ENCODE measurements at regions not wholly inside any gene's neighbourhood (a gene's known extent, or its start where the extent isn't known, plus 50 kb on each side); places are given as distances from the start of the nearest gene placed in this dataset.

GRCh38 chr14:86541972-86542371 is 1012.0 kb downstream of the FLRT2 start:
- DNase-seq = peak; percentile 48

GRCh38 chr14:86540636-86541247 is 1010.8 kb downstream of the FLRT2 start:
- no peak for DNase-seq

DNA sequence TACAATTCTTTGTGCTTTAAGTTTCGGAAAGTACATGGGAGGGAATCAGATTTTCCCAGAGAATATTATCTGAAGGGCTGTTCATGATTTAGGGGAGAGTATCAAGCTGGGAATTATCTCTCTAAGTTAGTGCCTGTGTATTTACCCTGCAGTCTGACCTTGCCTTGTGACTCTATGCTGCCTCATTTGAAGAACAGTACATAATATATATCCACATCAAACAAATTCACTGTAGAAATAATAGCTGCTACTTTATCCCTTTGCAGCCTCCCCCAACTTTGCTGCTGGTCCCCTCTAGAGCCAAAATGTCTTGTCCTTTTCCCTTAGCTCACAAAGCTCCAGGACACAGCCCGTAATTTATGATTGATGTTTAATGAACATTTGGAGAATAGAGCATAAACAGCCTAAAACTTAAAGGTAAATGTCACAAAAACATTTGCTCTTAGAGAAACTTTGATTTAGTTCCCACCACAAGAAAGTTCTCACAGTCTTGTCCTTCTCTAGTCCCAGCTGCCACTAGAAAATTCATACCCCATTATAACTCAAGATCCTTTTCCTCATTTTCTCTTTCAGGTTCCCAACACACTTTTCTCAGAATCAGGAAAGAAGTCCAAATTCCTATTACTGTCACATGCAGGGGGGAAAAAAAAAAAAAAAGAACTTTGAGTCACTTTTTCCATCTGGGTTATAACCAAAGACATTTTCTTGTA is 1009.6 kb downstream of the FLRT2 start:
- no peak for DNase-seq

- DNase-seq = no peak
Observed at GRCh38 chr14:86533834-86534233, 1003.9 kb downstream of the FLRT2 start.

DNA sequence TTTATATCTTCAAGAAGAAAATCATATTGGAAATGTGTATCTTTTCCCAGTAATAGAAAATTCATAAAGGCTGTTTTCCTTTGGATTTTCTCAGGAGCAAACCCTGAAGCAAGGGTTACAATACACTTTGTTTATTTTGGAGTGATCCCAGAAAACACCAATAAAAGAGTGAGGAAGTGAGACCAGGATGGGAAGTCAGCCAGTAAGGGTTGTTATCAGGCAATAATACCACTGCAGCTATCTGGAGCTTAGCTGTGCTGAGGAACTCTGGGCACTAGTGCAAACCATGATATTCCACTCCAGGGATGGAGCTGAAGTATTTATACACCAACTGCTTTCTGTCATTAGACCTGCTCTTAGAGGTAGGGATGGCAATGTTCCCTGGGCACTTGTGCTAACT is 1002.3 kb downstream of the FLRT2 start:
- no peak for DNase-seq

GRCh38 chr14:86530457-86530856 is 1000.5 kb downstream of the FLRT2 start:
- no peak for DNase-seq

DNA sequence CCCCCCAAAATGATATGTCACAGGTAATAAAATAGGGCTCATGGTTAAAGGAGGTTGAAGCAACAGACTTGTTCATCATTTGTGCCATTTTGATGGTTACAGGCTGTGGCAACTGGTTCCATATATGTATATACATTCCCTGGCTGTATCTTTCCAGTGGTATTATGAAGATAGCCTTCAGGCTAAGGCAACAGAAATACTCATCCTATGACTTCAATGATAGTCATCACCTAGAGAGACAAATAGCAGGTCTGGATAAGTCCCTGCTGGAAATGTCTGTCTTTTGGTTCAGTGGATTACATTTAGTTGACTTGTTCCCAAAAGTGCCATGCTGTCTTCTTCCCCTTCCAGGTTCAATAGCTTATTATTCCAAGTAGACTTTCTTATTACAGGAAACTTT is 997.4 kb downstream of the FLRT2 start:
- no peak for DNase-seq

DNA sequence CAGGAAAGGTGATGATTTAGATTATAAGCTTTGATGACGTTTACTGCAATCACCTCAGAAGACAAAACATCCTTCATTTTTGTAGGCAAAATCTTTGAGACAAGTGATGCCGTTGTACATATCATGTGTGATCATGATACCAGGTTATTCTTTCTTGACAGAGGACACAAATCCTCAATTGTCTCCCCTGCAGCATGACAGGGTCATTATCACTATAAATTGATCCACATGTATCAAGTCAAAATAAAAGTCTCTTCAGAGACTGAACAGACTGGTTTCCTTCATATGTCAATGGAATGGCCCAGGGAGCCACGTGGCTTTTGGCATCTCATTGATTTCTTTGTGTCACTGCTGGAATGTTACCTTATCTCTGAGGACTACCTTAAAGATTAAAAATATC is 995.7 kb downstream of the FLRT2 start:
- no peak for DNase-seq

DNA sequence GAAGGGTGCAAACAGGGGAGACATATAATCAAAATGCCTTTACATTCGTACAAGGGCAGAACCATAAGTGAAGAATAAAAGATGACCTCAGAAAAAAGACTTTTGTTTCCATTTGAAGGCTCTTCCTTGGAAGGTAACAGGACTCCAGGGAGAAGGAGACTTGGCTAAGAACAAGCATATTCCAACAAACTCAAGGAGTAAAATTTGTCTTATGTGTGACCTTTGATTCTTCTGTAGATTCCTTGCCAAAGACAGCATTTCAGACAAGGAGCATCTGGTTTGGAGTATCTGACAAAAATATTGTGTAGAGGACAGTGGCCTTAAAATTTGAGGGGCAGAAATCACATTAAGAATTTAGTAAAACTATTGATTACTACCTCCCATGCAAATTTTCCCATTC is 991.9 kb downstream of the FLRT2 start:
- DNase-seq = no peak

DNA sequence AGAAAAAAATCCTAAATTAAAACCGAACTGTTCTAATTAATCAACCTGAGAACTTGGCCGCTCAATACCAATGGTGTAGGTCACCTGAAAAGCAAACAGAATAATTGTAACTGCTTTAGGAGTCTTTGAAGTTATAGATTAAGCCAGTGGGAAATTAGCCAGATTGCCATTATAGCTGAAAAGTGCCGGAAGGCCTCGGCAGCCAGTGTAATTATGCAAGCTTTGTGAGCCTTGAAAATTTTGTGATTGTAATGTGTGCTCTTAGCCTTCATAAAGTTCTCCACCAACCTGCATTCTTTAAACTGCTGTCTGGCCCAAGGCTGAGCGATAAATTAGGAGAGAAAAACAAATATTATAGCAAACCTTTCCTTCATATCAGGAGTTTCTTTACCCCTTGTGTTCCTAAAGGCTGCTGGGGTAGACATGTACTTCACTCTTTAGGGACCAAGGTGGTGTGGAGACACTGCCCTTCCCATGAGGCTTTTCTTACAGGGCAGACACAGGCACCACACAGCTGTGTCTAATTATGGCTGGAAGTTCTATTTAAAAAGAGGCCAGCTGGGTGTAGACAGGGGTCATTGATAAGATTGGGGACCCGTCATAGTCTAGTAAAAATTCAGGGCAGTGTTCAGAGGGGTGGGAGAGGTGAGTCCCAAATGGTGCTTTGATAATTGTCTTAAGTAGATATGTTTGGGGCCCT is 991.2 kb downstream of the FLRT2 start:
- no peak for DNase-seq

DNA sequence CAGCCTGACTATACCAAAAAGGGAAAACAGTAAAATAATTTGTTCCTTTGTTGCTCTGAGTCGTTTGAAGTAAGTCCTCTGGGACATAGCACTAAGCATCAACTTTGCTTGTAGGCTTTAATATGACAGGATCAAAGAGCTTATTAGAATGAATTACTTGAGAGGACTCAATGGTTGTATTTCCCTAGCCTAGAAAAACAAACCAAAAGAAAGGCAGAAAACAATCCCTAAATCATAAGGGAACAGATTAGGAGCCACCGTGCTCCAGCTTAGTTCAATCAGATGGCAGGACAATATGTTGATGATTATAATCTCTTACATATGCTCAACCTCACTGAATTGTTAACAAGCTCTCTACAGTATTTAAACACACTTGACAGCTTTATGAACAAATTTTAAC is 988.4 kb downstream of the FLRT2 start:
- DNase-seq = no peak

DNA sequence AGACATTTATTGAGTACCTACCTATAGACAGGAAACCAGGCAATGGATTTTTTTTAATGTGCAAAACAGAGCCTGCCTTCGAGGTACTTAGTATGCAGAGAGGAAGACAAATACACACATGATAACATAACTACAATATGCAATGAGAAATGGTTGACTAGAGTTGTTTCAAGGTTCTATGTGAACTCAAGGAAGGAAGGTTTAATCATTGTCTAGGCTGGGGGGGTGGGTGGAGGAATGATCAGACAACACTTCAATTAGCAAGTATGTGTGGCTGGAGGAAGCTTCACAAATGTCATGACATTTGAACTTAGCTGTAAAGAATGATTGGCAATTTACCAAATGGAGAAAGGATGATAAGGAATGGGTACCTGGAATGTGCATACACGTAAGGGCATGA is 985.3 kb downstream of the FLRT2 start:
- DNase-seq = no peak

DNA sequence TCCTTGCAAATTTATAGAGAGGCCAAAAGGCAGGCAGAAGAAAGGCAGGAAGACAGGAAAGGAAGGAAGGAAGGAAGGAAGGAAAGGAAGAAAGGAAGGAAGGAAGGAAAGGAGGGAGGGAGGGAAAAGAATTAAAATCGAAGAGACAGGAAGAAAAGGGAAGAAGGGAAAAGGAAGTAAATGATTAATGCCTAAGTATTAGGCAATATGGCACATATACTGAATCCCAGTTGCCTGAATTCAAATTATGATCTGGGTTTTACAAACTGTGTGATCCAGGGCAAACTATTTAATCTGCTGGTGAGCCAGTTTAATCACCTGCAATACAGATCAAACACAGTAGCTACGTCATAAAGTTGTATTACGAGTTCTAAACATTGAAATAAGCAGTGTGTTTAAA is 983.6 kb downstream of the FLRT2 start:
- DNase-seq = no peak

- DNase-seq = no peak
Observed at GRCh38 chr14:86513056-86513455, 983.1 kb downstream of the FLRT2 start.

GRCh38 chr14:86510491-86510890 is 980.5 kb downstream of the FLRT2 start:
- DNase-seq = no peak

DNA sequence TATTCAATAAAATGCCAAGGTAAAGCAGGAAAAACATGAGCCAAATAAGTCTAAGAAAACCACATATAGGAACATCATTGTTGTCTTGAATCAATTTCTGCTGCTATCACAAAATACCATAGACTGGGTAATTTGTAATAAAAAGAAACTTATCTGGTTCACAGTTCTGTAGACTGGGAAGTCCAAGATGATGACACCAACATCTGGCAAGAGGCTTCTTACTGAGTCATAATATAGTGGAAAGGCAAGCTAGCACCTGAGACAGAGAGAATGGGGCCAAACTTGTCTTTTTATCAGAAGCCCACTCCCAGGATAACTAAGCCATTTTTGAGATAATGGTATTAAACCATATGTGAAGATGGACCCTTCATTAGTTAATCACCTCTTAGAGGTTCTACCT is 975.9 kb downstream of the FLRT2 start:
- no peak for DNase-seq

DNA sequence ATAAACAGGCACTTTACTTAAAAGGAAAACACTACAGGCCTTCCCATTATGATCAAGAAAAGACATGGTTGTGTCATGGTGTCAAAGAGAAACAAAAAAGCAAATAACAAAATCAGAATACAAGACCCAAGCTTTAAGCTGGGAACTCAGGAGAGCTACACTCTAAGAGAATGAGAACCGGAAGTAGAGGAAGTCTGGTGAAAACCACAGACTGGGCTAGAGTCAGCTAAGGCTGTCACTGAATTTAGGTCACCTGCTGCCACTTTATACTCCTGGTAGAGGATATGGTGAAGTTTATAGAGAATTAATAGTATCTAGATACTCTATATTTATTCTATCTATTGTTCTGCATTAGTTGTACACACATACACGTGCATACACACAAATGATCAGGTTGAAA is 971.7 kb downstream of the FLRT2 start:
- DNase-seq = no peak

- no peak for DNase-seq
Observed at GRCh38 chr14:86491743-86492142, 961.8 kb downstream of the FLRT2 start.

- DNase-seq = no peak
Observed at GRCh38 chr14:86481104-86481503, 951.2 kb downstream of the FLRT2 start.

- no peak for DNase-seq
Observed at GRCh38 chr14:86464341-86464740, 934.4 kb downstream of the FLRT2 start.

DNA sequence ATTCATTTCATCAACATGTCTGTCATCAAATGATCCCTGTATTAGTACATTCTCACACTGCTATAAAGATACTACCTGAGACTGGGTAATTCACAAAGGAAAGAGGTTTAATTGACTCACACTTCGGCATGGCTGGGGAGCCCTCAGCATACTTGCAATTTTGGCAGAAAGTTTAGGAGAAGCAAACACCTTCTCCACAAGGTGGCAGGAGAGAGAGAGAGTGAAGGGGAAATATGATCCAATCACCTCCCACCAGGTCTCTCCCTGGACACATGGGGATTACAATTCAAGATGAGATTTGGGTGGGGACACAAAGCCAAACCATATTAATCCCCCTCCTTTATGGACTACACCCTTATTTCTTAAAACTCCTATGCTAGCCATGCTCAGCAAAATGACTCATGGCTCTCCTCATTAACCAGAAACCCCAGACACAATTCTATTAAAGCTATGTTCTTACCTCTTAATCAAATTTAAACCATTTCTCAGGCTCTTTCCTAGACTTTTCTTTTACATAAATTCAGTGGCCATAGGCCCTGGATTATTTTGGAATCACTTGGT is 932.3 kb downstream of the FLRT2 start:
- DNase-seq = peak; percentile 55

DNA sequence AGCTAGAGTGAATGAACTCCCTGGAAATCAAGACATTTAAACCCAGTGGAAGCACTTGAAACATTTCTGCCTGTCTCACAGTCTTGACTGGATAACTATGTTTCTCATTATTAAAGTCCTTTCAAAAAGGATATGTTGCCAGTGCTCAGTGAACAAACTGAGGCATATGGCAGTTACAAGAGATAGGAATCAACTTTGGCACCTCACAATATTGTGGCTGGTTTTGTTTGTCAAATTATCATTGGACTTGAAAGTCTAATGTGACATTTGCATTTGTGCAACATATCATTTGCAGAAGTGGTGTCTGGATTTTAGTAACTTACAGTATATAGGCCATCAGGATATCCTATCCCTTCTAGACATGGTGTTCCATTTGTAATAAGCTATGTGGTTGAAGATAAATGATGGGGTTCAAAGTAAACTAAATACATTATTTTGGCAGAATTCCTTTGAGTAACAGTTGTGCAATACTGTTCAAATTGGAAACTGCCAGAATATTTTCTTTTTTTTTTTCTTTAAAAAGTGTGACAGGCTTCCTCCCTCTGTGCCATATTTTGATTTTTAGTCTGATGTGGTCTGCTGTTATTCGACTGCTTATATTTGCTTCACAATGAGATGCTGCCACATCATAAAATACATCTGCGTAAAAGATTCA is 927.7 kb downstream of the FLRT2 start:
- no peak for DNase-seq

DNA sequence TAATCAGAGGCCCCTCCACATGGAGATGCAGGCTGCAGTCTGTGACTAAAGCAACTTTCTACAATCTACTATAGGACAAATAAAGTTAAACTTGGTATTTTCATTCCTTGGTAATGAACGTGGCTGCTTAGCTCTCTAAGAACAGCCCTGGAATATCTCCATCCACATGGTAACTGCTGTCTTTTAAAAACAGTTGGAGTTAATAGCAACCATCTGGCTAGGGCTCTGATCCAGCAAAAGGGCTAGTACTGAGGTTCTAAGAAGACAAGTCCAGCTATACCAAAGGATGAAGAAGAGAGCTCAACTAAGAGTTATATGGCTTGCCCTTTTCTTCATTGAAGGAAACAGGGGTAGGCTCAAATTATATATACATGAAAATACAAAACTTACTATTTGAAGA is 920.1 kb downstream of the FLRT2 start:
- DNase-seq = no peak

DNA sequence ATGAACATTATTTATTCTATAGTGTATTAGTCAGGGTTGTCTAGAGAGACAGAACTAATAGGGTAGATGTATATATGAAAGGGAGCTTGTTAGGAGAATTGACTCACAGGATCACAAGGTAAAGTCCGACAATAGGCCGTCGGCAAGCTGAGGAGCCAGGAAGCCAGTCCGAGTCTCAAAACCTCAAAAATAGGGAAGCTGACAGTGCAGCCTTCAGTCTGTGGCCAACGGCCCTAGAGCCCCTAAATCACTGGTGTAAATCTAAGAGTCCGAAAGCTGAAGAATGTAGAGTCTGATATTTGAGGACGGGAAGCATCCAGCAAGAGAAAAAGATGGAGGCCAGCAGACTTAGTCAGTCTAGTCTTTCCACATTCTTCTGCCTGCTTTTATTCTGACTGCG is 912.2 kb downstream of the FLRT2 start:
- no peak for DNase-seq

All from islet precursor cell (in vitro differentiated cells).